ENCODE measurements at regions not wholly inside any gene's neighbourhood (a gene's known extent, or its start where the extent isn't known, plus 50 kb on each side); places are given as distances from the start of the nearest gene placed in this dataset.

- Histone ChIP-seq H3K27ac (no peak overlapping the region), H3K36me3 (no peaks in the 10 kb centered on the region), H3K4me3 (no peak overlapping the region), H3K4me1 (no peaks in the 10 kb centered on the region), H3K27me3 (no peaks in the 10 kb centered on the region), H3K9me3 (no peaks in the 10 kb centered on the region)
- DNase-seq, result no peak
- TF ChIP-seq, protein P1, sequence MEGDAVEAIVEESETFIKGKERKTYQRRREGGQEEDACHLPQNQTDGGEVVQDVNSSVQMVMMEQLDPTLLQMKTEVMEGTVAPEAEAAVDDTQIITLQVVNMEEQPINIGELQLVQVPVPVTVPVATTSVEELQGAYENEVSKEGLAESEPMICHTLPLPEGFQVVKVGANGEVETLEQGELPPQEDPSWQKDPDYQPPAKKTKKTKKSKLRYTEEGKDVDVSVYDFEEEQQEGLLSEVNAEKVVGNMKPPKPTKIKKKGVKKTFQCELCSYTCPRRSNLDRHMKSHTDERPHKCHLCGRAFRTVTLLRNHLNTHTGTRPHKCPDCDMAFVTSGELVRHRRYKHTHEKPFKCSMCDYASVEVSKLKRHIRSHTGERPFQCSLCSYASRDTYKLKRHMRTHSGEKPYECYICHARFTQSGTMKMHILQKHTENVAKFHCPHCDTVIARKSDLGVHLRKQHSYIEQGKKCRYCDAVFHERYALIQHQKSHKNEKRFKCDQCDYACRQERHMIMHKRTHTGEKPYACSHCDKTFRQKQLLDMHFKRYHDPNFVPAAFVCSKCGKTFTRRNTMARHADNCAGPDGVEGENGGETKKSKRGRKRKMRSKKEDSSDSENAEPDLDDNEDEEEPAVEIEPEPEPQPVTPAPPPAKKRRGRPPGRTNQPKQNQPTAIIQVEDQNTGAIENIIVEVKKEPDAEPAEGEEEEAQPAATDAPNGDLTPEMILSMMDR (IDR thresholded peaks at IDR 0.05), result no peak
- TF ChIP-seq POLR2A (IDR thresholded peaks at IDR 0.05), result no peak
- intact Hi-C loops (cut with DNase I; ENCODE audit: low total_unique reads), result no loop called here
Observed at GRCh38 chr1:82153752-82154151, 353.0 kb downstream of the ADGRL2 start.

GRCh38 chr1:82153272-82153629 lies 352.5 kb downstream of the ADGRL2 start:
- Histone ChIP-seq H3K4me3 (no peak overlapping the region), H3K36me3 (no peaks in the 10 kb centered on the region), H3K27ac (no peak overlapping the region), H3K4me1 (no peaks in the 10 kb centered on the region), H3K9me3 (no peaks in the 10 kb centered on the region), H3K27me3 (no peaks in the 10 kb centered on the region)
- intact Hi-C loops (cut with DNase I; ENCODE audit: low total_unique reads), result no loop called here
- DNase-seq, result no peak
- TF ChIP-seq POLR2A (IDR thresholded peaks at IDR 0.05), result no peak
- TF ChIP-seq, protein P1 (IDR thresholded peaks at IDR 0.05), result no peak

DNA sequence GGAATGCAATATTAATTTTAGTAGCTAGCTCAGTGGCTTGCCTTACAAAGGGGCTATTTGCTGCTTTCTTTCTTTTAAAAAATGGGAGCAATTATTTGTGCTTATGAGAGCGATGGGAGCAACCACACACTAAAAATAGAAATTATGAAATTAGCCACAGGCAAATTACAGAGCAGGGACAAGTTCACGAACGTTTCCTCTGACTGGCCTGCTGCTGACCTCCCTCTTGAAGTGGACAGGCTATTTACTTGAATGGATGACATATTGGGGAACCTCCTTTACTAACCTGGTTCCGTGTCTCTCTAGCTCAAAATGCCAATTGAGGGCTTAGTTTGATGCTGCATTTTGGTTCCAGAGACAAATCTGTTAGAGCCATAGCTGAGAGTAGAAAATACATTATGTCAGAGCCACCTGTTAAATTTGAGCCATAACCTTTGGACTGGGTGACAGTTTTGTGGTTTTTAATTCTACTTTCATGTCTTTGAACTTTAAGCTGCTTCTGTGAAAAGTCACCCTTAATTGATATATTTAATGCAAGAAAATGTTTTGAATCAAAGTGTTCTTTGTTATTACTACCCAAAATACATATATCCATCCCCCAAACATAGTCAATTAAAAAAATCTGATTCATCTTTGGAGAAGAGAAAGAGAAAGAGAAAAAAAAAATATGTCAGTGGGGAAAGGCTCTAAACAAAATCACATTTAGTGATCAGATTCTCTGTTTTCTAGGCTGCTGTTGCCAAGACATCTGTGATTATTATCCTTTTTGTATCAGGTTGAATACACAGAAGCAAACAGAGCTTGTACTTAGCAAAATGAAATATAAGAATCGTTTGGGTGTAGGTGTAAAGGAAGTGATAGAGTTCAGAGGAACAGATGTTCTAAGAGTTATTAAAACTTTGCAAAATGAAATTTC lies 351.9 kb downstream of the ADGRL2 start:
- TF ChIP-seq, protein P1 (IDR thresholded peaks at IDR 0.05), result no peak
- TF ChIP-seq POLR2A (IDR thresholded peaks at IDR 0.05), result no peak
- intact Hi-C loops (cut with DNase I; ENCODE audit: low total_unique reads), result no loop called here
- Histone ChIP-seq H3K4me1 (no peaks in the 10 kb centered on the region), H3K36me3 (no peaks in the 10 kb centered on the region), H3K27ac (no peak overlapping the region), H3K27me3 (no peaks in the 10 kb centered on the region), H3K9me3 (no peaks in the 10 kb centered on the region), H3K4me3 (no peak overlapping the region)
- no peak for DNase-seq

DNA sequence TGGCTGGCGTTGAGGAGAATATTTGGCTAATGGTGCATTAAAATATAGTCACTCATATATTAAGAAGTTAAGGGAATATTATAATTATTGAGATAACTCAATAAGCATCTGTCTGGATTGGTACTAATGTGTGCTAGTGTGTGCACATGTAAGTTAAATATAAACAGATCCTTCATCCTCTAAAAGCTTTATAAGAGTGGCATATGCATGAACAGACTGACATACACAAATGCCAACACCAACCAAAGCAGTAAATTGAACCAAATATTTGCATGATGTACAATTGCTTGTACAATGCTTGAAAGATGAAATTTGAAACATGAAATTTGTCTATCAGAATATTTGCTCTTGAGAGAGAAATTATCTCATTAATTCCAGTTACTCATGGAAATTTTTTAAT lies 344.9 kb downstream of the ADGRL2 start:
- Histone ChIP-seq H3K9me3 (no peaks in the 10 kb centered on the region), H3K4me1 (no peaks in the 10 kb centered on the region), H3K27ac (no peak overlapping the region), H3K27me3 (no peaks in the 10 kb centered on the region), H3K4me3 (no peak overlapping the region), H3K36me3 (no peaks in the 10 kb centered on the region)
- intact Hi-C loops (cut with DNase I; ENCODE audit: low total_unique reads), result no loop called here
- TF ChIP-seq POLR2A (IDR thresholded peaks at IDR 0.05), result no peak
- TF ChIP-seq, protein P1 (IDR thresholded peaks at IDR 0.05), result no peak
- no peak for DNase-seq

GRCh38 chr1:82143108-82143833 lies 342.5 kb downstream of the ADGRL2 start:
- no peak for DNase-seq
- TF ChIP-seq POLR2A (IDR thresholded peaks at IDR 0.05), result no peak
- TF ChIP-seq, protein P1 (IDR thresholded peaks at IDR 0.05), result no peak
- no peaks in the 10 kb centered on the region for H3K4me1 ChIP-seq
- no peaks in the 10 kb centered on the region for H3K36me3 ChIP-seq
- intact Hi-C loops (cut with DNase I; ENCODE audit: low total_unique reads), result no loop called here
- H3K27ac ChIP-seq, result no peak overlapping the region
- no peaks in the 10 kb centered on the region for H3K27me3 ChIP-seq
- no peaks in the 10 kb centered on the region for H3K9me3 ChIP-seq
- no peak overlapping the region for H3K4me3 ChIP-seq

Measured in uterus (tissue), 3 donors.